NAMALWA (cell line): ENCODE measurements at regions not wholly inside any gene's neighbourhood (a gene's known extent, or its start where the extent isn't known, plus 50 kb on each side); places are given as distances from the start of the nearest gene placed in this dataset.
"Not testable (repeated sequence)": the region's sequence is repeated elsewhere in the genome, so short reads cannot be mapped to it uniquely, and the experiment has no call there.

Experiments
- DNase-seq: peaks from one replicate; pipeline ENCODE4 v3.0.0-alpha.2; 2015; ENCODE audit warnings: low spot score

GRCh38 chr7:86372262-86372661 lies 271.4 kb upstream of the GRM3 start:
- DNase-seq: no peak

- DNase-seq: no peak
These were observed 276.8 kb upstream of the GRM3 start for GRCh38 chr7:86366946-86367345.

- DNase-seq: not testable (repeated sequence)
These were observed 303.3 kb upstream of the GRM3 start for GRCh38 chr7:86340407-86340806.

- DNase-seq: no peak
These were observed 304.7 kb upstream of the GRM3 start for GRCh38 chr7:86339051-86339450.

DNA sequence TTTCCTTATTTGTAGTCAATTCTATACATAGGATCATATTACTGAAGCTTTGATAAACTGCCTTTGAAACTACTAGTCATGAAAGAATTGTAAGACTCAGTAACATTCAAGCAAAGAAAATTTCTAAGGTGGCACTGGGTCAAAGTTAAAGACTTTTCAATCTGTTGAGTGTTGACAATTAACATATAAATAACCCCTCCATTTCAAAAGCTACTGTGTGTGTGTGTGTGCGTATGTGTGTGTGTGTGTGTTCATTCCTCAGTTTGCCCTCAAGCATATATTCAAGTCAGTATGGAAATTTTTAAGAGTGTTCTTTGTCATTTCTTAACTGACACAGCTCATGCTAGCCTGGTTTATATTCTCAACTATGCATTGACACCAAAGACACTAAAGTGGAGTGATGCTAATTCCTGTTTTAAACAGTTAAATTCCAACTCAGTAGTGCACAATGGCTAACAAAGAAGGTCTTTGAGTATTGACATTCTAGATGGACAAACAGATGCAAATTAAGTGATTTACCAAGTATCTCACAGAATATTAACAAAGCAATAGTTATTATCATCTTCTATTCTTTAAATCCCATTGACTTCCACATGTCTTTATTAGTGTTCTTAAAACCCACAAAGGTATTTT lies 314.8 kb upstream of the GRM3 start:
- DNase-seq: no peak

DNA sequence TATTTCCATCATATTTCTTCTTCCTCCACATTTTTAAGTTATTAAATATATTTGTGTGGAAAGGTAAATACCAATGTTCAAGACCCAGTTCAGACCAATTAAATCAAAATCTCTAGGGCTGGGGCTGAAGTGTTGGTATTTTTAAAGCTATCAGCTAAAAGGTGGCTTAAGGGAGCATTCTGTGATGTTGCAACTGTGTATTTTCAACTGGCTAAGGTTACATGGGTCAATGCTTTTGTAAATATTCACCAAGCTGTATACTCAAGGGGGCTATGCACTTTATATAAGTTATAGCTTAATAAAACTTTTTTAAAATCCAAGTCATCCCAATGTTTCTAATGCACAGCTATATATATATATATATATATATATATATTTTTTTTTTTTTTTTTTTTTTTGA lies 316.9 kb upstream of the GRM3 start:
- DNase-seq: no peak

- no peak for DNase-seq
These were observed 322.8 kb upstream of the GRM3 start for GRCh38 chr7:86320889-86321288.

GRCh38 chr7:86320341-86320740 lies 323.4 kb upstream of the GRM3 start:
- DNase-seq: no peak

GRCh38 chr7:86313842-86314241 lies 329.9 kb upstream of the GRM3 start:
- no peak for DNase-seq

DNA sequence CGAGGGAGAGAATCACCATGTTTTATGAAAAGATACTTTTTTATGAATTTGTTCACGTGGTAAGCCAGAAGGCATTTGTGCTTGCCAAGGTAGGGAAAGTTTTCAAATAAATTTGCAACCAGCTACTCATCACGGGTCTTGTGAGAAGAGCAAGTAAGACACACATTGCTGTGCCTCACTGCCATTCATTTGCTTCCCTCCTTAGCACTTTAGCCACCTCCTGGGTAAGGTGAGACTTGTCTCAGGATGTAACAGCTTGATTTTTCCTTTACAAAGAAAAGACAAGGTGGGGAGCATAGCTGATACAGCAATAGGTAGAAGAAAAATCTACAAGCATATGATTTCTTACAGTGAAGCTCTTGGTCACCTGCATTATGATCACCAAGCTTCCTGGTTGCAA lies 342.4 kb upstream of the GRM3 start:
- no peak for DNase-seq

DNA sequence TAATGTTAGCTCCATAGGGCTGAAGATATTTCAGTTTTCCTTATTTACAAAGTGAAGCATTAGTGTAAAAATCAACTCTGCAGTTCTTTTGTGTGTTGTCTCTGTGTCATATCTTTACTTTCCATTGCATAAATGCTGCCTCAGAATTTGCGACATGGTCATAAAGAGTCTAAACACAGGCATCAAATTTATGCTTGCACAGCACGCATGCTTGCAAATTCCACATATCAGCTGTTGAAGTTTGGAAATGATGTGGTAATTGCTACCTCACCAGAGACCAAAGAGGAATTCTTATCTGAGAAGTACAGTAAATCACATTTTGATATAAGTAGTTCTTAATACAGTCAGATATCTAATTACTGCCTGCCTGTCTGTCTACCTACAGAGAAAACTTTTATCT lies 348.2 kb upstream of the GRM3 start:
- no peak for DNase-seq

DNA sequence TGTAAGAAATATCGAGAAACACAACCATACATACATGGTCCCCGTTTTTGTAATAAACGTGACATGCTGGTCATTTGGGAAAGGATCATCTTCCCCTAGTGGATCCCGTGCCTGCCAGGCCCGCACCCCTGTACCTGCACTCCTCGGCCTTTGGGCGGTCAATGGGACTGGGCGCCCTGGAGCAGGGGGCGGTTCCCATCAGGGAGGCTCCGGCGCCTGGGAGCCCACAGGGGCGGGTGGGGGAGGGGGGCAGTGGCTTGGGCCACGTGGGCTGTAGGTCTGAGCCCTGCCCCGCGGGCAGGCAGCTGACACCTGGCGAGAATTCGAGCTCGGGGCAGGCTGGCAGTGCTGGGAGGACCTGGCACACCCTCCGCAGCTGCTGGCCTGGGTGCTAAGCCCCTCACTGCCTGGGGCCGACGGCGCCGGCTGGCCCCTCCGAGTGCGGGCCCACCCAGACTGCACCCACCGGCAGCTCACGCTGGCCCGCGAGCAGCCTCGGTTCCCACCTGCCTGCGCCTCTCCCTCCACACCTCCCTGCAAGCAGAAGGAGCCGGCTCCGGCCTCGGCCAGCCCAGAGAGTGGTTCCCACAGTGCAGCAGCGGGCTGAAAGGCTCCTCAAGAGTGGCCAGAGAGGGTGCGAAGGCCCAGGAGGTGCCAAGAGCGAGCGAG lies 361.6 kb upstream of the GRM3 start:
- DNase-seq: no peak

DNA sequence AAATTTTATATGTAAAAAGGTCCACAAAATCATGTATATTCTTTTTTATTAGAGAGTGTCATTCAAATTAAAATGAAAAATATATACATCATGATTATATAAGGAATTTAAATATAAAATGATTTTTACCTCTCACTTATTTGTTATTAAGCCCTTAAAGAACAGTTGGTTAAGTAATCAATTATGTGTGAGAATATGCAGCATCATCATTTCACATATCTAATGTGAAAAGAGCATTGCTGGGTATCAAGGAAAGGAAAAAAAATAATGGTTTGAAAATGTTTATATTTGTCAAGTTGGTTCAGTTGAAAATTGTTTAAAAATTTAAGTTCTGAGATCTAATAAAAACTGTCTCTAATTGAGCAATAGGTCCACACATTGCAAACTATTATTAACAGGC lies 363.6 kb upstream of the GRM3 start:
- DNase-seq: no peak

- DNase-seq: no peak
These were observed 380.9 kb upstream of the GRM3 start for GRCh38 chr7:86262781-86263180.

DNA sequence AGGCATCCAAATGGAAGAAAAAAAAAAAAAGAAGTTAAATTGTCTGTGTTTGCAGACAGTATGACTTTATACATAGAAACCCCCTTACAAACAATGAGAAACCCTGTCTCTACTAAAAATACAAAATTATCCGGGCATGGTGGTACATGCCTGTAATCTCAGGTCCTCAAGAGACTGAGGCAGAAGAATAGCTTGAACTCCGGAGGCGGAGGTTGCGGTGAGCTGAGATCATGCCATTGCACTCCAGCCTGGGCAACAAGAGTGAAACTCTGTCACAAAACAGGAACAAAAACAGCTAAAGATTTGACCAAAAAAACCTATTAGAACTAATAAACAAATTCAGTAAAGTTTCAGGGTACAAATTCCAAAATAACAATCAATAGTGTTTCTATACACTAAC lies 385.8 kb upstream of the GRM3 start:
- DNase-seq: no peak

DNA sequence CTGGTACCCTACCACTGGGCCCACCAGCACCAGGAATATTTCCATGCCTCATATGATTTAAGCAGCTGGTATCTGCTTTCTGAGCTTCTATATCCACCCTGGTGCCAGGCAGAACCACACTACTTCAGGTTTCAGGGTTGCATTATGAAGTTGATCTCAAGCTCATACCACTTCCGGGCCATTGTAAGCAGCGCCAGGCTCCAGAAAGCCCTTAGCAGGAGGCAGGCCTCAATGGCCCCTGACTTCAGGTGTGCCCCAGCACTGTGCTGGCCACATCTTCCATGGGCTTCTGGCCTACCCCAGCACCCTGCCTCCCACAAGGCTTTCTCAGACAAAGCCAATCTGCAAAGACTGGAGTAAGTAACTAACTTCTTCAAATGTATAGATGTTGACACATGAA lies 391.3 kb upstream of the GRM3 start:
- DNase-seq: no peak

DNA sequence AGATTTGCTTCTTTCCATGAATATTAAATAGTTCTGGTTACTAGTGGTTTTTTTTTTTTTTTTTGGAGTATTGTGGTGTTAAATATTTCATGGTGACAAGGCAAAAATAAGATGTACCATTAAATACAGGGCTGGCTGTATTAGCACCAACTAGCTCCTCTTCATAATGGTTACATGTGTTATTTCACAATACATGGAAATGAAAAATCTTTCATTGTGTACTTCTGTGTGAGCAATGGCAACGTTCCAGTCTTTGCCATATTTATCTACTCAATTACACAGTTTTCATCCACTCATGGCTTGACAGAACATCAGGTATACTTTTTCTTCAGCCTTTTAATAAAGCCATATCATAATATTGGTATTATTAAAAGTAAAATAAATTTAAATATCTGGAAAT lies 394.7 kb upstream of the GRM3 start:
- no peak for DNase-seq

GRCh38 chr7:86243171-86243570 lies 400.5 kb upstream of the GRM3 start:
- no peak for DNase-seq

GRCh38 chr7:86226191-86226590 lies 417.5 kb upstream of the GRM3 start:
- no peak for DNase-seq

- no peak for DNase-seq
These were observed 420.9 kb upstream of the GRM3 start for GRCh38 chr7:86222806-86223205.

- DNase-seq: no peak
These were observed 429.0 kb upstream of the GRM3 start for GRCh38 chr7:86214734-86215133.

GRCh38 chr7:86212976-86213375 lies 430.7 kb upstream of the GRM3 start:
- DNase-seq: no peak

DNA sequence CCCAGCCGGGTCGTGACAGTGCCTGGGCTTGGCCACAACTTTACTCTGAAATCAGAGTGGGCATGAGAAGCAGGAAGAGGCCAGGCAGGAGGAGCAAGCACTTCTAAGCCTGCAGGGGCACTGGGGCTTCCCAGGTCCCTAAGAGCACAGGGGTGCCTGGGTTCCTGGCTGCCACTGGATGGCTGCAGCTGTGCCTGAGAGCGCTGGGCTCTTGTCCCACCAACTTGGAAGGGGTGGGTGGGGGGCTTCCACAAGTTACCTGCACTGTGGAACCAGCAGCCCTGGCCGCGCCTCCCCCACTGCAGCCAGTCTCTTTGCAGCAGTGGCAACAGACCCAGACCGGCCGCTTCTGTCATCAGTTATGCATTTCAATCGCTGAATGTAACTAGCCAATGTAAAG lies 434.7 kb upstream of the GRM3 start:
- no peak for DNase-seq

GRCh38 chr7:86207740-86208139 lies 436.0 kb upstream of the GRM3 start:
- no peak for DNase-seq
